HepG2 (cell line): ENCODE measurements at regions not wholly inside any gene's neighbourhood (a gene's known extent, or its start where the extent isn't known, plus 50 kb on each side); places are given as distances from the start of the nearest gene placed in this dataset.

Experiments
- ELF1 ChIP-seq: sonication (generic); formaldehyde crosslinking; IDR thresholded peaks from 2 replicates; pipeline ENCODE4 v1.4.0; 2020; ENCODE audit warnings: missing genetic modification reagents
- IRF2 ChIP-seq: IDR thresholded peaks from 2 replicates; pipeline ENCODE4 v1.6.1; 2018; ENCODE audit warnings: missing genetic modification reagents, missing compliant biosample characterization
- KDM5B ChIP-seq: sonication (generic); formaldehyde crosslinking; IDR thresholded peaks from 2 replicates; pipeline ENCODE4 v1.4.0; 2020; ENCODE audit warnings: missing genetic modification reagents, mild to moderate bottlenecking, borderline replicate concordance
- MEF2D ChIP-seq: sonication (generic); formaldehyde crosslinking; IDR thresholded peaks from 2 replicates; pipeline ENCODE4 v1.5.1; 2020; ENCODE audit warnings: mild to moderate bottlenecking, missing genetic modification reagents
- NFYC ChIP-seq: IDR thresholded peaks from 2 replicates; pipeline ENCODE4 v1.6.1; 2016; ENCODE audit warnings: missing genetic modification reagents, missing compliant biosample characterization
- RCOR2 ChIP-seq: IDR thresholded peaks from 2 replicates; pipeline ENCODE4 v1.6.1; 2016; ENCODE audit warnings: missing biosample characterization, missing genetic modification reagents
- SUZ12 ChIP-seq: fragments of 150-350 bp; IDR thresholded peaks from 2 replicates; pipeline ENCODE4 v1.6.1; 2014; ENCODE audit warnings: low read depth, low read length
- YEATS2 ChIP-seq: sonication (generic); formaldehyde crosslinking; IDR thresholded peaks from 2 replicates; pipeline ENCODE4 v1.4.0; 2020; ENCODE audit warnings: missing genetic modification reagents, borderline replicate concordance
- ZFP37 ChIP-seq: sonication (generic); formaldehyde crosslinking; IDR thresholded peaks from 2 replicates; pipeline ENCODE4 v1.4.0; 2020; ENCODE audit warnings: missing genetic modification reagents, borderline replicate concordance
- ZNF136 ChIP-seq: sonication (generic); formaldehyde crosslinking; IDR thresholded peaks from 2 replicates; pipeline ENCODE4 v1.8.1; 2022; ENCODE audit warnings: low read depth, mild to moderate bottlenecking, moderate library complexity, missing genetic modification reagents
- ZNF230 ChIP-seq: sonication (generic); formaldehyde crosslinking; IDR thresholded peaks from 2 replicates; pipeline ENCODE4 v1.4.0; 2020; ENCODE audit warnings: mild to moderate bottlenecking, missing genetic modification reagents
- ZNF33B ChIP-seq: sonication (generic); formaldehyde crosslinking; IDR thresholded peaks from 2 replicates; pipeline ENCODE4 v1.5.1; 2020; ENCODE audit warnings: mild to moderate bottlenecking, missing genetic modification reagents
- ZNF549 ChIP-seq: sonication (generic); formaldehyde crosslinking; IDR thresholded peaks from 2 replicates; pipeline ENCODE4 v1.5.0; 2020; ENCODE audit warnings: missing genetic modification reagents
- ZNF7 ChIP-seq: IDR thresholded peaks from 2 replicates; pipeline ENCODE4 v1.6.1; 2016; ENCODE audit warnings: missing biosample characterization, missing genetic modification reagents
- TF ChIP-seq, protein P1 (sequence below): sonication (generic); formaldehyde crosslinking; IDR thresholded peaks from 2 replicates; pipeline ENCODE4 v1.4.0; 2020; ENCODE audit warnings: missing genetic modification reagents
- TF ChIP-seq, protein P2 (sequence below): sonication (generic); formaldehyde crosslinking; IDR thresholded peaks from 2 replicates; pipeline ENCODE4 v1.5.1; 2020; ENCODE audit warnings: missing genetic modification reagents, mild to moderate bottlenecking, borderline replicate concordance
- TF ChIP-seq, protein P3 (sequence below): sonication (generic); formaldehyde crosslinking; IDR thresholded peaks from 2 replicates; pipeline ENCODE4 v1.4.0; 2020; ENCODE audit warnings: missing genetic modification reagents, mild to moderate bottlenecking, borderline replicate concordance
- TF ChIP-seq, protein P4 (sequence below): sonication (generic); formaldehyde crosslinking; IDR thresholded peaks from 2 replicates; pipeline ENCODE4 v1.8.1; 2023; ENCODE audit warnings: mild to moderate bottlenecking, missing genetic modification reagents
- TF ChIP-seq, protein P5 (sequence below): sonication (generic); formaldehyde crosslinking; conservative IDR thresholded peaks from 2 replicates; pipeline ENCODE4 v1.8.0; 2022; ENCODE audit warnings: mild to moderate bottlenecking, moderate library complexity, missing genetic modification reagents

DNA sequence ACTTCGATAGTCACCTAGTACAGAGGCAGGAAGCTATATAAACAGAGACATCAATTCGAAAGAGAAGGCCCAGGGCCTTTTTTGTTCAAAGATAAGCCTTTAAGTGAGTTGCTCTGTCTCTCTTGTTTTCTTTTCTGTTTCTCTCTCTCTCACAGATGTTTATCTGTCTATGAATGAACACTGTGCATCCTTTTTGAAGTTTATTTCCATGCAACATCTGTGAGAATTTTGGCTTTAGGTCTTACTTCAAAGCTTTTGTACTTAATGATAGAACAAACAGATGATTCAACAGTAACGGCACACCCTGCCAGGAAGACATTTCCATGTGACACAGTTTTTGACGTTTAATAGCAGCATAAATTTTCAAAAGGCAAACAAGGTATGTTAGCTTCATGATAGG is 1413.1 kb upstream of the CDH6 start (continued):
- TF ChIP-seq, protein P1, sequence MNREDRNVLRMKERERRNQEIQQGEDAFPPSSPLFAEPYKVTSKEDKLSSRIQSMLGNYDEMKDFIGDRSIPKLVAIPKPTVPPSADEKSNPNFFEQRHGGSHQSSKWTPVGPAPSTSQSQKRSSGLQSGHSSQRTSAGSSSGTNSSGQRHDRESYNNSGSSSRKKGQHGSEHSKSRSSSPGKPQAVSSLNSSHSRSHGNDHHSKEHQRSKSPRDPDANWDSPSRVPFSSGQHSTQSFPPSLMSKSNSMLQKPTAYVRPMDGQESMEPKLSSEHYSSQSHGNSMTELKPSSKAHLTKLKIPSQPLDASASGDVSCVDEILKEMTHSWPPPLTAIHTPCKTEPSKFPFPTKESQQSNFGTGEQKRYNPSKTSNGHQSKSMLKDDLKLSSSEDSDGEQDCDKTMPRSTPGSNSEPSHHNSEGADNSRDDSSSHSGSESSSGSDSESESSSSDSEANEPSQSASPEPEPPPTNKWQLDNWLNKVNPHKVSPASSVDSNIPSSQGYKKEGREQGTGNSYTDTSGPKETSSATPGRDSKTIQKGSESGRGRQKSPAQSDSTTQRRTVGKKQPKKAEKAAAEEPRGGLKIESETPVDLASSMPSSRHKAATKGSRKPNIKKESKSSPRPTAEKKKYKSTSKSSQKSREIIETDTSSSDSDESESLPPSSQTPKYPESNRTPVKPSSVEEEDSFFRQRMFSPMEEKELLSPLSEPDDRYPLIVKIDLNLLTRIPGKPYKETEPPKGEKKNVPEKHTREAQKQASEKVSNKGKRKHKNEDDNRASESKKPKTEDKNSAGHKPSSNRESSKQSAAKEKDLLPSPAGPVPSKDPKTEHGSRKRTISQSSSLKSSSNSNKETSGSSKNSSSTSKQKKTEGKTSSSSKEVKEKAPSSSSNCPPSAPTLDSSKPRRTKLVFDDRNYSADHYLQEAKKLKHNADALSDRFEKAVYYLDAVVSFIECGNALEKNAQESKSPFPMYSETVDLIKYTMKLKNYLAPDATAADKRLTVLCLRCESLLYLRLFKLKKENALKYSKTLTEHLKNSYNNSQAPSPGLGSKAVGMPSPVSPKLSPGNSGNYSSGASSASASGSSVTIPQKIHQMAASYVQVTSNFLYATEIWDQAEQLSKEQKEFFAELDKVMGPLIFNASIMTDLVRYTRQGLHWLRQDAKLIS: no peak
- TF ChIP-seq ZNF33B (CRISPR knock-in tag): no peak
- TF ChIP-seq KDM5B: no peak
- TF ChIP-seq, protein P2, sequence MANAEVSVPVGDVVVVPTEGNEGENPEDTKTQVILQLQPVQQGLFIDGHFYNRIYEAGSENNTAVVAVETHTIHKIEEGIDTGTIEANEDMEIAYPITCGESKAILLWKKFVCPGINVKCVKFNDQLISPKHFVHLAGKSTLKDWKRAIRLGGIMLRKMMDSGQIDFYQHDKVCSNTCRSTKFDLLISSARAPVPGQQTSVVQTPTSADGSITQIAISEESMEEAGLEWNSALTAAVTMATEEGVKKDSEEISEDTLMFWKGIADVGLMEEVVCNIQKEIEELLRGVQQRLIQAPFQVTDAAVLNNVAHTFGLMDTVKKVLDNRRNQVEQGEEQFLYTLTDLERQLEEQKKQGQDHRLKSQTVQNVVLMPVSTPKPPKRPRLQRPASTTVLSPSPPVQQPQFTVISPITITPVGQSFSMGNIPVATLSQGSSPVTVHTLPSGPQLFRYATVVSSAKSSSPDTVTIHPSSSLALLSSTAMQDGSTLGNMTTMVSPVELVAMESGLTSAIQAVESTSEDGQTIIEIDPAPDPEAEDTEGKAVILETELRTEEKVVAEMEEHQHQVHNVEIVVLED (CRISPR knock-in tag): no peak
- TF ChIP-seq SUZ12: no peak
- TF ChIP-seq, protein P3, sequence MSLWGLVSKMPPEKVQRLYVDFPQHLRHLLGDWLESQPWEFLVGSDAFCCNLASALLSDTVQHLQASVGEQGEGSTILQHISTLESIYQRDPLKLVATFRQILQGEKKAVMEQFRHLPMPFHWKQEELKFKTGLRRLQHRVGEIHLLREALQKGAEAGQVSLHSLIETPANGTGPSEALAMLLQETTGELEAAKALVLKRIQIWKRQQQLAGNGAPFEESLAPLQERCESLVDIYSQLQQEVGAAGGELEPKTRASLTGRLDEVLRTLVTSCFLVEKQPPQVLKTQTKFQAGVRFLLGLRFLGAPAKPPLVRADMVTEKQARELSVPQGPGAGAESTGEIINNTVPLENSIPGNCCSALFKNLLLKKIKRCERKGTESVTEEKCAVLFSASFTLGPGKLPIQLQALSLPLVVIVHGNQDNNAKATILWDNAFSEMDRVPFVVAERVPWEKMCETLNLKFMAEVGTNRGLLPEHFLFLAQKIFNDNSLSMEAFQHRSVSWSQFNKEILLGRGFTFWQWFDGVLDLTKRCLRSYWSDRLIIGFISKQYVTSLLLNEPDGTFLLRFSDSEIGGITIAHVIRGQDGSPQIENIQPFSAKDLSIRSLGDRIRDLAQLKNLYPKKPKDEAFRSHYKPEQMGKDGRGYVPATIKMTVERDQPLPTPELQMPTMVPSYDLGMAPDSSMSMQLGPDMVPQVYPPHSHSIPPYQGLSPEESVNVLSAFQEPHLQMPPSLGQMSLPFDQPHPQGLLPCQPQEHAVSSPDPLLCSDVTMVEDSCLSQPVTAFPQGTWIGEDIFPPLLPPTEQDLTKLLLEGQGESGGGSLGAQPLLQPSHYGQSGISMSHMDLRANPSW: no peak
- TF ChIP-seq IRF2 (CRISPR knock-in tag): no peak
- no peak for TF ChIP-seq ZFP37
- TF ChIP-seq, protein P4, sequence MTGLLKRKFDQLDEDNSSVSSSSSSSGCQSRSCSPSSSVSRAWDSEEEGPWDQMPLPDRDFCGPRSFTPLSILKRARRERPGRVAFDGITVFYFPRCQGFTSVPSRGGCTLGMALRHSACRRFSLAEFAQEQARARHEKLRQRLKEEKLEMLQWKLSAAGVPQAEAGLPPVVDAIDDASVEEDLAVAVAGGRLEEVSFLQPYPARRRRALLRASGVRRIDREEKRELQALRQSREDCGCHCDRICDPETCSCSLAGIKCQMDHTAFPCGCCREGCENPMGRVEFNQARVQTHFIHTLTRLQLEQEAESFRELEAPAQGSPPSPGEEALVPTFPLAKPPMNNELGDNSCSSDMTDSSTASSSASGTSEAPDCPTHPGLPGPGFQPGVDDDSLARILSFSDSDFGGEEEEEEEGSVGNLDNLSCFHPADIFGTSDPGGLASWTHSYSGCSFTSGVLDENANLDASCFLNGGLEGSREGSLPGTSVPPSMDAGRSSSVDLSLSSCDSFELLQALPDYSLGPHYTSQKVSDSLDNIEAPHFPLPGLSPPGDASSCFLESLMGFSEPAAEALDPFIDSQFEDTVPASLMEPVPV (CRISPR knock-in tag): no peak
- TF ChIP-seq ZNF230: no peak
- no peak for TF ChIP-seq ZNF136 (CRISPR knock-in tag)
- no peak for TF ChIP-seq YEATS2 (CRISPR knock-in tag)
- no peak for TF ChIP-seq MEF2D
- TF ChIP-seq ZNF549 (CRISPR knock-in tag): no peak
- TF ChIP-seq, protein P5, sequence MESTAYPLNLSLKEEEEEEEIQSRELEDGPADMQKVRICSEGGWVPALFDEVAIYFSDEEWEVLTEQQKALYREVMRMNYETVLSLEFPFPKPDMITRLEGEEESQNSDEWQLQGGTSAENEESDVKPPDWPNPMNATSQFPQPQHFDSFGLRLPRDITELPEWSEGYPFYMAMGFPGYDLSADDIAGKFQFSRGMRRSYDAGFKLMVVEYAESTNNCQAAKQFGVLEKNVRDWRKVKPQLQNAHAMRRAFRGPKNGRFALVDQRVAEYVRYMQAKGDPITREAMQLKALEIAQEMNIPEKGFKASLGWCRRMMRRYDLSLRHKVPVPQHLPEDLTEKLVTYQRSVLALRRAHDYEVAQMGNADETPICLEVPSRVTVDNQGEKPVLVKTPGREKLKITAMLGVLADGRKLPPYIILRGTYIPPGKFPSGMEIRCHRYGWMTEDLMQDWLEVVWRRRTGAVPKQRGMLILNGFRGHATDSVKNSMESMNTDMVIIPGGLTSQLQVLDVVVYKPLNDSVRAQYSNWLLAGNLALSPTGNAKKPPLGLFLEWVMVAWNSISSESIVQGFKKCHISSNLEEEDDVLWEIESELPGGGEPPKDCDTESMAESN: no peak
- TF ChIP-seq ZNF7 (CRISPR knock-in tag): no peak
- no peak for TF ChIP-seq ELF1 (CRISPR knock-in tag)
- TF ChIP-seq RCOR2: peak; percentile 60; the same call in 1 of the 2 replicates
- TF ChIP-seq NFYC (CRISPR knock-in tag): no peak
